OCI-LY7 (cell line): ENCODE measurements at regions not wholly inside any gene's neighbourhood (a gene's known extent, or its start where the extent isn't known, plus 50 kb on each side); places are given as distances from the start of the nearest gene placed in this dataset.

Experiments used
- BruUV-seq: library from RNA; stranded (reverse); fragments of 400-500 nt; replicated peaks from 2 replicates; lab custom pipeline; 2021; lab: Mats Ljungman, UMichigan
- CTCF ChIA-PET: fragments of 300-600 bp; sonication (Branson Sonifier 250); formaldehyde crosslinking; loops from one replicate; lab custom pipeline; 2022; ENCODE audit warnings: antibody characterized with exemption; ENCODE audit not compliant: unreplicated experiment; lab: Charles Lee
- POLR2A ChIA-PET: fragments of 300-600 bp; sonication (Branson Sonifier 250); formaldehyde crosslinking; loops from one replicate; lab custom pipeline; 2022; ENCODE audit warnings: antibody characterized with exemption; lab: Charles Lee
- DNase-seq: peaks from one replicate; pipeline ENCODE4 v3.0.0-alpha.2; 2015; ENCODE audit warnings: low spot score
- H2AFZ ChIP-seq: fragments of 200-600 bp; sonication (generic), shearing (Covaris generic); 2 replicates; pipeline ENCODE4 v1.6.1; 2014; ENCODE audit warnings: mild to moderate bottlenecking, antibody characterized with exemption, low read length, moderate library complexity
- H3K27ac ChIP-seq: fragments of 200-600 bp; sonication (generic); 2 replicates; pipeline ENCODE4 v1.5.1; 2014; ENCODE audit warnings: mixed run types, low read depth, mild to moderate bottlenecking, moderate library complexity, low read length, inconsistent platforms; ENCODE audit not compliant: poor library complexity, severe bottlenecking
- H3K36me3 ChIP-seq: fragments of 200-600 bp; sonication (generic); 2 replicates; pipeline ENCODE4 v1.6.1; 2014; ENCODE audit warnings: mild to moderate bottlenecking, antibody characterized with exemption, low read length, moderate library complexity, mixed read lengths; ENCODE audit not compliant: insufficient read depth
- H3K4me1 ChIP-seq: fragments of 200-600 bp; sonication (generic); 2 replicates; pipeline ENCODE4 v1.5.1; 2014; ENCODE audit warnings: mild to moderate bottlenecking, low read length; ENCODE audit not compliant: insufficient read depth, poor library complexity, severe bottlenecking
- H3K4me2 ChIP-seq: fragments of 200-600 bp; sonication (generic); 2 replicates; pipeline ENCODE4 v1.6.1; 2014; ENCODE audit warnings: mild to moderate bottlenecking, low read length
- H3K4me3 ChIP-seq: fragments of 200-600 bp; sonication (generic); 2 replicates; pipeline ENCODE4 v1.5.1; 2014; ENCODE audit warnings: mild to moderate bottlenecking, low read depth, low read length; ENCODE audit not compliant: poor library complexity, severe bottlenecking
- H3K79me2 ChIP-seq: fragments of 200-600 bp; sonication (generic); 2 replicates; pipeline ENCODE4 v1.6.1; 2016; ENCODE audit warnings: low read depth, mild to moderate bottlenecking, low read length, moderate library complexity, mixed read lengths; ENCODE audit not compliant: insufficient read depth
- H3K9me2 ChIP-seq: fragments of 200-600 bp; sonication (generic); 2 replicates; pipeline ENCODE4 v1.6.1; 2016; ENCODE audit warnings: mild to moderate bottlenecking, low read length, mixed read lengths; ENCODE audit not compliant: insufficient read depth
- H3K9me3 ChIP-seq: fragments of 200-600 bp; sonication (generic); 2 replicates; pipeline ENCODE4 v1.6.1; 2014; ENCODE audit warnings: mild to moderate bottlenecking, mixed run types, low read length, mixed read lengths
- H4K20me1 ChIP-seq: fragments of 200-600 bp; sonication (generic); 2 replicates; pipeline ENCODE4 v1.6.1; 2014; ENCODE audit warnings: mild to moderate bottlenecking, antibody characterized with exemption, low read length, moderate library complexity, mixed read lengths; ENCODE audit not compliant: insufficient read depth
- EZH2phosphoT487 ChIP-seq: fragments of 200-600 bp; sonication (generic); IDR thresholded peaks from 2 replicates; pipeline ENCODE4 v1.6.1; 2018; ENCODE audit warnings: low read depth, borderline replicate concordance, mild to moderate bottlenecking, mixed run types, antibody characterized with exemption, low read length, moderate library complexity, mixed read lengths
- intact Hi-C: fragments of 100-400 bp; cut with micrococcal nuclease; formaldehyde crosslinking; loops from one replicate; pipeline ENCODE4 v1.10.0; 2022; ENCODE audit not compliant: unreplicated experiment
- TF ChIP-seq, protein P1 (sequence below): fragments of 200-600 bp; sonication (generic); conservative IDR thresholded peaks from 2 replicates; pipeline ENCODE4 v1.5.1; 2014; ENCODE audit warnings: mild to moderate bottlenecking, antibody characterized with exemption, low read length, moderate library complexity, mixed read lengths

DNA sequence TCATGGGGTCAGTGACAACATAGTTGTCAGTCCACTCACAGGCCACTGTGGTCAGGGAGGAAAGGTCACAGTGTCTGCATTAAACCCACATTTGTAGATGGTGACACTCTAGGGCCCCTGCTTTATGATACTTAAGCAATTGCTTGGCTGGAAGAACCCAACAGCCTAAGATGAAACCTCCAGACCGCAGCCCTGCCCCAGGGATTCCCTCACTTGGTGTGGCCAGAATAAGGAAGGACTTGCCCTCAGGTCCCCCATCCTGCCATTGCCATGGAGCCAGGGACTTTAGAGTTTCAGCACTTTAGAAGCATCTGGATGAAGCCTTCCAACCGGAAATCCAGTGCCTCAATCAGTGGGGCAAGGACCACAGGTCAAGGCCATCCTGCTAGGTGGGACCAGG, 63.9 kb upstream of the LAPTM4A start:
- no peak overlapping the region for H3K27ac ChIP-seq
- no peak for DNase-seq
- ChIA-PET CTCF (no interaction called here), POLR2A (interaction anchor here (1.2 kb wide), 1 partner anchor 37 kb away, joined by 3 read pairs; no protein-coding TSS in a partner anchor)
- no peaks in the 10 kb centered on the region for H3K9me2 ChIP-seq
- TF ChIP-seq, protein P1, sequence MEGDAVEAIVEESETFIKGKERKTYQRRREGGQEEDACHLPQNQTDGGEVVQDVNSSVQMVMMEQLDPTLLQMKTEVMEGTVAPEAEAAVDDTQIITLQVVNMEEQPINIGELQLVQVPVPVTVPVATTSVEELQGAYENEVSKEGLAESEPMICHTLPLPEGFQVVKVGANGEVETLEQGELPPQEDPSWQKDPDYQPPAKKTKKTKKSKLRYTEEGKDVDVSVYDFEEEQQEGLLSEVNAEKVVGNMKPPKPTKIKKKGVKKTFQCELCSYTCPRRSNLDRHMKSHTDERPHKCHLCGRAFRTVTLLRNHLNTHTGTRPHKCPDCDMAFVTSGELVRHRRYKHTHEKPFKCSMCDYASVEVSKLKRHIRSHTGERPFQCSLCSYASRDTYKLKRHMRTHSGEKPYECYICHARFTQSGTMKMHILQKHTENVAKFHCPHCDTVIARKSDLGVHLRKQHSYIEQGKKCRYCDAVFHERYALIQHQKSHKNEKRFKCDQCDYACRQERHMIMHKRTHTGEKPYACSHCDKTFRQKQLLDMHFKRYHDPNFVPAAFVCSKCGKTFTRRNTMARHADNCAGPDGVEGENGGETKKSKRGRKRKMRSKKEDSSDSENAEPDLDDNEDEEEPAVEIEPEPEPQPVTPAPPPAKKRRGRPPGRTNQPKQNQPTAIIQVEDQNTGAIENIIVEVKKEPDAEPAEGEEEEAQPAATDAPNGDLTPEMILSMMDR, result no peak
- TF ChIP-seq EZH2phosphoT487, result no peak
- H3K4me3 ChIP-seq, result no peak overlapping the region
- no peaks in the 10 kb centered on the region for H3K9me3 ChIP-seq
- H4K20me1 ChIP-seq, result no peaks in the 10 kb centered on the region
- H2AFZ ChIP-seq, result no peak overlapping the region
- H3K79me2 ChIP-seq, result no peaks in the 10 kb centered on the region
- H3K4me2 ChIP-seq, result no peak overlapping the region
- intact Hi-C loops, result no loop called here
- H3K4me1 ChIP-seq, result no peaks in the 10 kb centered on the region
- H3K36me3 ChIP-seq, result no peaks in the 10 kb centered on the region
- BruUV-seq, result no TSS peak

DNA sequence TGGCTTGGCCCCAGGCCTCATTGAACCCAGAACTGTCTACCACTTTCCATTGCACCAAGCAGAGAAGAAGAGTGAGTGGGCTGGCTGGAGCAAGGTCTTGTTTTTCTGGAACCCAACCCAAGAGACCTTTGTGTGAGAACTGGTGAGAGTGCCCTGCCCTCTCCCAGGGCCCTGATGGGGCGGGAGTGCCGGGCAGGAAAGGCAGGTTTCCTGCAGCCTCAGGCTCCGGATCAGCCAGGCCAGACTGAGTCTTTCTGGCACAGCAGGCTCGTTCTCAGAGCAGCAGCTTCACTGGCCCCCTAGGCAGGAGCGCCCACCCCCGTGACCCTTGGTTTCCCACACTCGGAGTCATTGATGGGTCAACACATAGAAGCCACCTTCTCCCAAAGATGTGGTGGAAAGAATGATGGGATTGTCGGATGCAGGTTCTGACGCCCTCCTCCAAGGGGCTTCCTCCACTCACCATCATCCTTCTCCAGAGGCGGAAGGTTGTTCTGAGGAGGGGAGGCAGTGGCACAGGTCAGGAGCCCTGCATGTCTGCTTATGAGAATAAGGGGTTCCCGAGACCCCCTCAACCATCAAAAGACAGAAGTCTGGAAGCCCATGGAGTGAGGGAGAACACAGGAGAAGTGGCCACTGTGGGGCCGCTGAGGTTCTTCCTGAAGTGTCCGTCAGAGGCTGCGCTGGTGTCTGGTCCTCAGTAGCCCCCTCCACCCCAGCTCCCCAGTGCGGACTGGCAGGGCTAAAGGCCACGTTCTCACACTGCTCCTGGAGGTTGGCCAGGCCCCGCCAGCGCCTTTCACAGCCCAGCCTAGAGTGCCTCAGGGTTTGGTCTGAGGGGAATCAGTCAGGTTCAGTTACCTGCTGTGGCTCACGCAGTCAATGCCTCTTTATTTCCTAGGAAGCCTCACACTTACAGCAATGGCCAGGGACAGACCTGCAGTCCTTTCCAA, 62.8 kb upstream of the LAPTM4A start:
- intact Hi-C loops, result no loop called here
- BruUV-seq, result no TSS peak
- H3K4me3 ChIP-seq, result no peak overlapping the region
- no peaks in the 10 kb centered on the region for H3K9me3 ChIP-seq
- H2AFZ ChIP-seq, result no peak overlapping the region
- H3K4me2 ChIP-seq, result no peak overlapping the region
- POLR2A ChIA-PET, result no interaction called here
- no peaks in the 10 kb centered on the region for H3K36me3 ChIP-seq
- H3K79me2 ChIP-seq, result no peaks in the 10 kb centered on the region
- CTCF ChIA-PET, result no interaction called here
- no peak overlapping the region for H3K27ac ChIP-seq
- H3K4me1 ChIP-seq, result no peaks in the 10 kb centered on the region
- no peak for DNase-seq
- no peak for TF ChIP-seq EZH2phosphoT487
- TF ChIP-seq, protein P1, result no peak
- no peaks in the 10 kb centered on the region for H4K20me1 ChIP-seq
- H3K9me2 ChIP-seq, result no peaks in the 10 kb centered on the region
